ENCODE measurements at regions not wholly inside any gene's neighbourhood (a gene's known extent, or its start where the extent isn't known, plus 50 kb on each side); places are given as distances from the start of the nearest gene placed in this dataset.

DNA sequence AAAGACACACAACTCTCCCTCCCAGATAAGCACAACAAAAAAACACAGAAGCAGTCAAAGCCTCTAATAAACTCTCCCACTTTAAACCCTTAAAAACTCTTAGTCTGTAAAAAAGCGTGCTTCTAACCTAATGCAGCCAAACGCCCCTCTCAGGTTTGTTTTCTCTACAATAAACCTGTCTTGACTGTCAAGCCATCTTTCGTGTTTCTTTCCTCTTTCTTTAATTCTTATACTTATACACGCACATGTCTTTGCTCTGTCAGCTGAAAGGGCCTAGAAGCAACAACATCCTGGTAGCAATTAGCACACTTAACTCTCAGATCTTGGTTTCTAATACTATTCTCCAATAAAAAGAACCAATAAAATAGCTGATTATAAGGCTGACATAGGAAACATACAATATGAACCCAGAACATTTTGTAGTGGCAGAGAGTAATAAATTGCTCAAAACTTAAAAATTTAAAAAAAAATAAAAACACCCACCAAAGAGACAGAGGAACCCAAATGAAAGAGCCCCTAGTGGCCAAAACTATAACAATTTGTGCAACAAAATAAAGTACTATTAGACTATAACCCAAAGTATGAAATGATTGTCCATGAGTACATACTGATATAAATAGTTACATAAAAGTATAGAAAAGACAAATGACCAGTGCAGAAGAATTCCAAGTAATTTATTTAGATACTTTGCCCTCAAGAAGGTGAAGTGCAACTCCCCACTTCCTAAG is 440.4 kb upstream of the ADGRL3 start:
- Histone ChIP-seq H3K4me3 (ENCODE audit: low read length) (no peak overlapping the region), H3K9me3 (ENCODE audit: control insufficient read depth, low read length) (no peaks in the 10 kb centered on the region), H3K27ac (ENCODE audit: low read length) (no peak overlapping the region), H3K27me3 (ENCODE audit: control insufficient read depth, insufficient read depth) (no peaks in the 10 kb centered on the region), H3K4me1 (ENCODE audit: control insufficient read depth, insufficient read depth, low read length) (no peaks in the 10 kb centered on the region)
- 81% methylated on average over 4 of the region's 4 CpGs for WGBS
- no peak for DNase-seq
- intact Hi-C loops (cut with DNase I), result no loop called here
- ATAC-seq, result no peak

DNA sequence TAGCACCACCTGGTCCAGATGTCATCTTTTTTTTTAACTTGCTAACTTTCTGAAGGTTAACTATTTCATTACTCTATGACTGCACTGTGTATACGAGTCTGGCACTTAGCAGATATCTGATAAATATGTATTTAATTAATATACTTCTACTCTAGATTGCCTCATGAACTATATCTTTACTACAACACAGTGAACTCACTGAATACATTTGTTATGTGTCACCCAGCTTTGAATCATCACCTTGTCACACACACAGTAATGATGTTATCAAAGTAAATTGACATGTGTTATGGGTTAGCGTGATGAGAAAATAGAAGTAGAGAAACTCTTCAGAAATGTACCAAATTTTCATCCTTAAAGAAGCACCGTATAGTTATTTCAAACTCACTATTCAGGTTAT is 419.3 kb upstream of the ADGRL3 start:
- no peaks in the 10 kb centered on the region for H3K9me3 ChIP-seq (ENCODE audit: control insufficient read depth, low read length)
- DNase-seq, result no peak
- H3K4me1 ChIP-seq (ENCODE audit: control insufficient read depth, insufficient read depth, low read length), result no peaks in the 10 kb centered on the region
- no peak overlapping the region for H3K4me3 ChIP-seq (ENCODE audit: low read length)
- no peak overlapping the region for H3K27ac ChIP-seq (ENCODE audit: low read length)
- ATAC-seq, result no peak
- 66% methylated on average over 3 of the region's 3 CpGs for WGBS
- intact Hi-C loops (cut with DNase I), result no loop called here
- no peaks in the 10 kb centered on the region for H3K27me3 ChIP-seq (ENCODE audit: control insufficient read depth, insufficient read depth)

DNA sequence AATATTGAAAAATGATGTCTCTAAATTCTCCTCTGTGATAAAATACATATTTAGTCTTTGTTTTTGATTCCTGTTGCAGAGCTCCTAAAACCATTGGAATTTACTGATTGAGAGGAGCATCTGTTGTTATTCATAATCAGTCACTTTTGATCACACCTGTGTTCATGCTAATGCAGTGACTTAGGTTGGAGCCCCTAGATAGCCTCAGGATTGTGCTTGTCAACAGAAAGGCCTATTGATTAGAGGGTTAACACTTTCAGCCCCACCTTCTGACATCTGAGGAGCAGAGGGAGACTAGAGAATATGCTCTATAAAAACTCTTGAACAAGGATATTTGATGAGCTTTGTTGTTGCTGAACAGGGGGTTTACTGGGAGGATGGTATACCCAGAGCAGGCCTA is 409.5 kb upstream of the ADGRL3 start:
- intact Hi-C loops (cut with DNase I), result no loop called here
- Histone ChIP-seq H3K4me3 (ENCODE audit: low read length) (no peak overlapping the region), H3K4me1 (ENCODE audit: control insufficient read depth, insufficient read depth, low read length) (no peaks in the 10 kb centered on the region), H3K27me3 (ENCODE audit: control insufficient read depth, insufficient read depth) (no peaks in the 10 kb centered on the region), H3K9me3 (ENCODE audit: control insufficient read depth, low read length) (no peaks in the 10 kb centered on the region), H3K27ac (ENCODE audit: low read length) (no peak overlapping the region)
- ATAC-seq (no peak), DNase-seq (no peak)

- Histone ChIP-seq H3K27ac (ENCODE audit: low read length) (no peak overlapping the region), H3K4me1 (ENCODE audit: control insufficient read depth, insufficient read depth, low read length) (no peaks in the 10 kb centered on the region), H3K9me3 (ENCODE audit: control insufficient read depth, low read length) (no peaks in the 10 kb centered on the region), H3K4me3 (ENCODE audit: low read length) (no peak overlapping the region), H3K27me3 (ENCODE audit: control insufficient read depth, insufficient read depth) (no peaks in the 10 kb centered on the region)
- ATAC-seq, result no peak
- intact Hi-C loops (cut with DNase I), result no loop called here
- no peak for DNase-seq
- WGBS, result 91% methylated on average over 14 of the region's 14 CpGs
Observed at GRCh38 chr4:60794372-60794771, 405.8 kb upstream of the ADGRL3 start.

DNA sequence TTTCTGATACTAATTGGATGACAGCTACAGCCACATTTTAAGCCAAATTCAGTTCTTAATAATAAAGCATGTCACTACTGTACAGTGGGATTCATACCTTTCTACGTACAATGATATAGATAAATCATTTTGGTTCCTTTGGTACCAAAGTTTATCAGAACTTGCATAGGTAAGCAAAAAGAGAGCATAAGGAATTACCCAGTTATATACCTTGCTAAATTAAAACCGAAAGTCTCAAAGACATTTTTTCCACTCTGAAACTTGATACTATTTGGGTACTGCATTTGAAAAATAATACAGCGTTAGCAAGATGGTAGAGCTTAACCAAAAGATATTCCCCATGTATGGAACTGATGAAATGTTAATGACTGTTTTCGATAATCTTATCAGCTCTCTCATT is 400.9 kb upstream of the ADGRL3 start:
- ATAC-seq (no peak), DNase-seq (no peak)
- Histone ChIP-seq H3K9me3 (ENCODE audit: control insufficient read depth, low read length) (no peaks in the 10 kb centered on the region), H3K27me3 (ENCODE audit: control insufficient read depth, insufficient read depth) (no peaks in the 10 kb centered on the region), H3K27ac (ENCODE audit: low read length) (no peak overlapping the region), H3K4me3 (ENCODE audit: low read length) (no peak overlapping the region), H3K4me1 (ENCODE audit: control insufficient read depth, insufficient read depth, low read length) (no peaks in the 10 kb centered on the region)
- WGBS, result 83% methylated on average over 4 of the region's 4 CpGs
- intact Hi-C loops (cut with DNase I), result no loop called here

GRCh38 chr4:60800701-60801100 is 399.4 kb upstream of the ADGRL3 start:
- Histone ChIP-seq H3K9me3 (ENCODE audit: control insufficient read depth, low read length) (no peaks in the 10 kb centered on the region), H3K4me1 (ENCODE audit: control insufficient read depth, insufficient read depth, low read length) (no peaks in the 10 kb centered on the region), H3K27ac (ENCODE audit: low read length) (no peak overlapping the region), H3K27me3 (ENCODE audit: control insufficient read depth, insufficient read depth) (no peaks in the 10 kb centered on the region), H3K4me3 (ENCODE audit: low read length) (no peak overlapping the region)
- 80% methylated on average over 2 of the region's 2 CpGs for WGBS
- DNase-seq, result no peak
- ATAC-seq, result no peak
- intact Hi-C loops (cut with DNase I), result no loop called here

GRCh38 chr4:60805500-60806313 is 394.4 kb upstream of the ADGRL3 start:
- Histone ChIP-seq H3K27ac (ENCODE audit: low read length) (no peak overlapping the region), H3K4me1 (ENCODE audit: control insufficient read depth, insufficient read depth, low read length) (no peaks in the 10 kb centered on the region), H3K4me3 (ENCODE audit: low read length) (no peak overlapping the region), H3K27me3 (ENCODE audit: control insufficient read depth, insufficient read depth) (no peaks in the 10 kb centered on the region), H3K9me3 (ENCODE audit: control insufficient read depth, low read length) (no peaks in the 10 kb centered on the region)
- intact Hi-C loops (cut with DNase I), result no loop called here
- WGBS, result 29% methylated on average over 6 of the region's 6 CpGs
- DNase-seq (no peak), ATAC-seq (no peak)

DNA sequence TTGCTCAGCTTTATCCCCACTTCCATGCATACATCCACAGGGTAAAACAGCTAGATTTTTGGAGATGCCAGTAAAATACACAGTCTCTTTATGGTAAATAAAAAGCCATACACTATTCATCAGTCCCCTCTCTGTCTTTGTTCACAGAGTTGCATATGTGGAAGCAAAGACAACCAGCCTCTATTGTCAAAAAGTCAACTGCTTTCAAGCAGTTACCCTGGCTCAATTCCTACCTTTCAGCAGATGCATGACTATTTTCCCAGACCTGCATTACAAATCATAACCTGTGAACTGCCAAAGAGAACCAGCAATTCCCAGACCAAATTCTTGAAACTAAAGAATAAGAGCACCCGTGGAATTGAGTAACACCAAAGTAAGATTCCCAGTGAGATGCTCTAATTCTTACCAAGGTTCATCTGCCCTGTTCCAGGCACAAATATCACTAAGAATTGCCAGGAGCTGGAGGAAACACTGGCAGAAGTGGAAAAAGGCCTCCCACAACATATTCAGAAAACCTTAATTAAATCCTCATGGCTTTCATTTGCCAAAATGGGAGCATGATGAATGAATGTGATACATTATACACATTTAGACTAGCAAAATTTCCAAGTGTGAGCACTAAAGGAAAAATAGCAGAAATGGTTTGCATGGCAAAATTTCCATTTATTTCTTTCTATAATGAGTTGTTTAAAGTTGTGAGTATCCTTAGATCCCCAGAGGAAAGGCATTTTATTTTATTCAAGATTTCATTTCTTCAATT is 391.2 kb upstream of the ADGRL3 start:
- H3K9me3 ChIP-seq (ENCODE audit: control insufficient read depth, low read length), result no peaks in the 10 kb centered on the region
- DNase-seq (no peak), ATAC-seq (no peak)
- intact Hi-C loops (cut with DNase I), result no loop called here
- WGBS, result 69% methylated on average over 1 of the region's 1 CpG
- no peak overlapping the region for H3K4me3 ChIP-seq (ENCODE audit: low read length)
- no peak overlapping the region for H3K27ac ChIP-seq (ENCODE audit: low read length)
- no peaks in the 10 kb centered on the region for H3K4me1 ChIP-seq (ENCODE audit: control insufficient read depth, insufficient read depth, low read length)
- H3K27me3 ChIP-seq (ENCODE audit: control insufficient read depth, insufficient read depth), result no peaks in the 10 kb centered on the region

DNA sequence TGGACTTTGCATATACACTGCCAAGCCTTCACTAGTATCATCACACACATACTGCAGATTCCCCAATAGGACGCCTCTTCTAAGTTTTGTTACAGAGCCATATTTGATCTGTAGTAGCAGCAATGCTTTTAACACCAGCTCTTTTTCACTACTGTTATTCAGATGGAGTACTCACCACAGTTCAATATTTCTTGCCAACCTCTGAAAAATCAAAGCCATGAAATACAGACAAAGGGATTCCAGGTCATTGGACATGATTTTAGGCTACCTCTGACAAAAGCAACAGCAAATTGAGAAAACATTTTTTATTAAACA is 390.7 kb upstream of the ADGRL3 start:
- Histone ChIP-seq H3K27me3 (ENCODE audit: control insufficient read depth, insufficient read depth) (no peaks in the 10 kb centered on the region), H3K4me1 (ENCODE audit: control insufficient read depth, insufficient read depth, low read length) (no peaks in the 10 kb centered on the region), H3K4me3 (ENCODE audit: low read length) (no peak overlapping the region), H3K9me3 (ENCODE audit: control insufficient read depth, low read length) (no peaks in the 10 kb centered on the region), H3K27ac (ENCODE audit: low read length) (no peak overlapping the region)
- 61% methylated on average over 1 of the region's 1 CpG for WGBS
- ATAC-seq (no peak), DNase-seq (no peak)
- intact Hi-C loops (cut with DNase I), result no loop called here

DNA sequence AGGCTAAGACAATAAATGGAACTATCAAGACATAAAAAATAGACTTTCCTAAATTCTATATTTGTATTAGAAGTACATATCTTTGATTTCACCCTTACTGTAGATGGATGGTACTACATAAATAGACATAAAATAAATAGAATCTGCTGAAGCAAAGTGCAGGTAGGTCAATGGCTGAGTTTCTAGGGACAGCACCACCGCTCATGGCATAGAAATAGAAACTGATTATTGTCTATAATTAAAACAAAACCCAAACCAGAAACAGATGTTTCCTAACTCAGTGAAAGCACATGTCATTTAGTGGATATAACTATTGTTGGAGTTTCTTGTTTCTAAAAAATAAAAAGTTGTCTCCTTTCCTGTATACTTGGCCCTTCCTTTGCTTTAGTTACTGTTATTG is 387.3 kb upstream of the ADGRL3 start:
- intact Hi-C loops (cut with DNase I), result no loop called here
- no peak overlapping the region for H3K27ac ChIP-seq (ENCODE audit: low read length)
- WGBS, result 47% methylated on average over 1 of the region's 1 CpG
- no peaks in the 10 kb centered on the region for H3K27me3 ChIP-seq (ENCODE audit: control insufficient read depth, insufficient read depth)
- no peak overlapping the region for H3K4me3 ChIP-seq (ENCODE audit: low read length)
- no peaks in the 10 kb centered on the region for H3K9me3 ChIP-seq (ENCODE audit: control insufficient read depth, low read length)
- ATAC-seq, result no peak
- H3K4me1 ChIP-seq (ENCODE audit: control insufficient read depth, insufficient read depth, low read length), result no peaks in the 10 kb centered on the region
- no peak for DNase-seq

- Histone ChIP-seq H3K27me3 (ENCODE audit: control insufficient read depth, insufficient read depth) (no peaks in the 10 kb centered on the region), H3K4me1 (ENCODE audit: control insufficient read depth, insufficient read depth, low read length) (no peaks in the 10 kb centered on the region), H3K27ac (ENCODE audit: low read length) (no peak overlapping the region), H3K9me3 (ENCODE audit: control insufficient read depth, low read length) (no peaks in the 10 kb centered on the region), H3K4me3 (ENCODE audit: low read length) (no peak overlapping the region)
- DNase-seq (no peak), ATAC-seq (no peak)
- WGBS, result 92% methylated on average over 4 of the region's 4 CpGs
- intact Hi-C loops (cut with DNase I), result no loop called here
Observed at GRCh38 chr4:60814549-60814948, 385.6 kb upstream of the ADGRL3 start.
